ENCODE measurements at regions not wholly inside any gene's neighbourhood (a gene's known extent, or its start where the extent isn't known, plus 50 kb on each side); places are given as distances from the start of the nearest gene placed in this dataset.
"Not testable (repeated sequence)": the region's sequence is repeated elsewhere in the genome, so short reads cannot be mapped to it uniquely, and the experiment has no call there.

GRCh38 chr12:13342971-13343370 is 146.4 kb downstream of the EMP1 start:
- DNase-seq = no peak

- DNase-seq = no peak
Observed at GRCh38 chr12:13340149-13340548, 143.6 kb downstream of the EMP1 start.

- DNase-seq = no peak
Observed at GRCh38 chr12:13339538-13339937, 143.0 kb downstream of the EMP1 start.

- no peak for DNase-seq
Observed at GRCh38 chr12:13339091-13339490, 142.6 kb downstream of the EMP1 start.

- DNase-seq = no peak
Observed at GRCh38 chr12:13337791-13338190, 141.3 kb downstream of the EMP1 start.

- DNase-seq = no peak
Observed at GRCh38 chr12:13336216-13336615, 139.7 kb downstream of the EMP1 start.

GRCh38 chr12:13328535-13328934 is 132.0 kb downstream of the EMP1 start:
- DNase-seq = no peak

GRCh38 chr12:13326076-13326475 is 129.6 kb downstream of the EMP1 start:
- DNase-seq = no peak

- DNase-seq = not testable (repeated sequence)
Observed at GRCh38 chr12:13325037-13325436, 128.5 kb downstream of the EMP1 start.

- no peak for DNase-seq
Observed at GRCh38 chr12:13318231-13319015, 121.9 kb downstream of the EMP1 start.

GRCh38 chr12:13316587-13317246 is 120.2 kb downstream of the EMP1 start:
- DNase-seq = no peak

GRCh38 chr12:13313886-13314285 is 117.4 kb downstream of the EMP1 start:
- no peak for DNase-seq

GRCh38 chr12:13311551-13311950 is 115.0 kb downstream of the EMP1 start:
- no peak for DNase-seq

GRCh38 chr12:13307143-13307816 is 110.8 kb downstream of the EMP1 start:
- DNase-seq = no peak

GRCh38 chr12:13304924-13305323 is 108.4 kb downstream of the EMP1 start:
- no peak for DNase-seq

- no peak for DNase-seq
Observed at GRCh38 chr12:13299457-13299856, 102.9 kb downstream of the EMP1 start.

- no peak for DNase-seq
Observed at GRCh38 chr12:13293096-13293495, 96.6 kb downstream of the EMP1 start.

- DNase-seq = no peak
Observed at GRCh38 chr12:13289653-13290289, 93.2 kb downstream of the EMP1 start.

- DNase-seq = no peak
Observed at GRCh38 chr12:13288937-13289652, 92.6 kb downstream of the EMP1 start.

GRCh38 chr12:13288501-13288900 is 92.0 kb downstream of the EMP1 start:
- no peak for DNase-seq

GRCh38 chr12:13283867-13284266 is 87.3 kb downstream of the EMP1 start:
- no peak for DNase-seq

GRCh38 chr12:13282861-13283260 is 86.3 kb downstream of the EMP1 start:
- no peak for DNase-seq

All from hindlimb muscle (tissue), 1 donor.